ENCODE measurements at regions not wholly inside any gene's neighbourhood (a gene's known extent, or its start where the extent isn't known, plus 50 kb on each side); places are given as distances from the start of the nearest gene placed in this dataset.

GRCh38 chr5:31097851-31098250, 95.6 kb upstream of the CDH6 start:
- H3K4me3 ChIP-seq: no peak overlapping the region
- H3K9me3 ChIP-seq: no peaks in the 10 kb centered on the region
- TF ChIP-seq, protein P1, sequence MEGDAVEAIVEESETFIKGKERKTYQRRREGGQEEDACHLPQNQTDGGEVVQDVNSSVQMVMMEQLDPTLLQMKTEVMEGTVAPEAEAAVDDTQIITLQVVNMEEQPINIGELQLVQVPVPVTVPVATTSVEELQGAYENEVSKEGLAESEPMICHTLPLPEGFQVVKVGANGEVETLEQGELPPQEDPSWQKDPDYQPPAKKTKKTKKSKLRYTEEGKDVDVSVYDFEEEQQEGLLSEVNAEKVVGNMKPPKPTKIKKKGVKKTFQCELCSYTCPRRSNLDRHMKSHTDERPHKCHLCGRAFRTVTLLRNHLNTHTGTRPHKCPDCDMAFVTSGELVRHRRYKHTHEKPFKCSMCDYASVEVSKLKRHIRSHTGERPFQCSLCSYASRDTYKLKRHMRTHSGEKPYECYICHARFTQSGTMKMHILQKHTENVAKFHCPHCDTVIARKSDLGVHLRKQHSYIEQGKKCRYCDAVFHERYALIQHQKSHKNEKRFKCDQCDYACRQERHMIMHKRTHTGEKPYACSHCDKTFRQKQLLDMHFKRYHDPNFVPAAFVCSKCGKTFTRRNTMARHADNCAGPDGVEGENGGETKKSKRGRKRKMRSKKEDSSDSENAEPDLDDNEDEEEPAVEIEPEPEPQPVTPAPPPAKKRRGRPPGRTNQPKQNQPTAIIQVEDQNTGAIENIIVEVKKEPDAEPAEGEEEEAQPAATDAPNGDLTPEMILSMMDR (IDR thresholded peaks at IDR 0.05): no peak
- H3K27ac ChIP-seq: no peak overlapping the region
- no peaks in the 10 kb centered on the region for H3K27me3 ChIP-seq
- no peak for DNase-seq (ENCODE audit: low spot score)
- H3K4me1 ChIP-seq: peaks cover 0 to 5% of the 10 kb centered on the region in 2 donors
- H3K36me3 ChIP-seq: no peaks in the 10 kb centered on the region

DNA sequence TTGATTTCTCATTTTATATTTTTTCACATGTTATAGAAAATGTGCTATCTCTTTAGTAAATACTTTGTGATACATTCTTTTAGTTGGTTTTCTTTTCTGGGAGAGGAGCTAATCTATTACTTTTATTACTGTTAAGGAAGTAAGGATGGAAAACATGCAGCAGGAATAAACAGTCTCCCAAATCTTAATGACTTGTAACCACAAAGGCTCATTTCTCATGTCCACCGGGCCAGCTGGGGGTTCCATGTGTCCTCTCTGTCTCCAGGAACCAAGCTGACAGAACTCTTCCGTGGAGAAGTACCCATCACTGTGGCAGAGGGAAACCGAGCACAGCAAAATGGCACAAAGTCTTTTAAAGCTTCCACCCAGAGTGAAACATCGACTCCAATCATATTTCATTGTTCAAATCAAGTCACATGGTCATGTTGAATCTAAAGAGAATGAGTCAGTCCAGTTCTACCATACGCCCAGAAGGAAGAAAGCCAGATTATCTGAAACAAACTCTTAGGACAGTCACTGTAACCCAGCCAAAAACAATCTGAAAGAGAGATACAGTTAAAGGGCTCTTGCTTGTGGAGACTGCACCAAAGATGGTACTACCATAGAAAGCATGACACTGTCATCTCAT, 97.1 kb upstream of the CDH6 start:
- H3K4me1 ChIP-seq: peaks cover 0 to 5% of the 10 kb centered on the region in 2 donors
- no peak overlapping the region for H3K27ac ChIP-seq
- H3K27me3 ChIP-seq: no peaks in the 10 kb centered on the region
- no peak for DNase-seq (ENCODE audit: low spot score)
- TF ChIP-seq, protein P1 (IDR thresholded peaks at IDR 0.05): no peak
- no peaks in the 10 kb centered on the region for H3K36me3 ChIP-seq
- H3K4me3 ChIP-seq: no peak overlapping the region
- H3K9me3 ChIP-seq: no peaks in the 10 kb centered on the region

DNA sequence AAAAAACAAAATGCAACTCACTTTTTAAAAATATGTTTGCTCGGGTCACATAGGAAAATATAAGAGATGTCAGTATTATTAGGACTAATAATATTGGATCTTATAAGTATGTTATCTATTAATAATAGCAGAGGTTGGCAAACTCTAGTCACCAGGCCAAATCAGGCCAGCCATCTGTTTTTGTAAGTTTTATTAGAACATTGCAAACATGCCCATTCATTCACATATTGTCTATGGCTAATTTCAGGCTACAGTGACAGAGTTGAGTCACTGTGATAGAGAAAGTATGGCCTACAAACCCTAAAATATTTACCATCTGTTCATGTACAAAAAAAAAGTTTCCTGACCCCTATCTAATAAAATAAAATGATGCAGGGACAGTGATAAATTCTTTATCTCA, 97.7 kb upstream of the CDH6 start:
- no peak overlapping the region for H3K4me3 ChIP-seq
- no peak for DNase-seq (ENCODE audit: low spot score)
- TF ChIP-seq, protein P1 (IDR thresholded peaks at IDR 0.05): no peak
- H3K27me3 ChIP-seq: no peaks in the 10 kb centered on the region
- H3K9me3 ChIP-seq: no peaks in the 10 kb centered on the region
- H3K27ac ChIP-seq: no peak overlapping the region
- no peaks in the 10 kb centered on the region for H3K36me3 ChIP-seq
- H3K4me1 ChIP-seq: peaks cover 0 to 5% of the 10 kb centered on the region in 2 donors

- H3K4me1 ChIP-seq: peaks cover 0 to 4% of the 10 kb centered on the region in 2 donors
- H3K27ac ChIP-seq: no peak overlapping the region
- H3K4me3 ChIP-seq: no peak overlapping the region
Observed at GRCh38 chr5:31091501-31091900, 102.0 kb upstream of the CDH6 start.

DNA sequence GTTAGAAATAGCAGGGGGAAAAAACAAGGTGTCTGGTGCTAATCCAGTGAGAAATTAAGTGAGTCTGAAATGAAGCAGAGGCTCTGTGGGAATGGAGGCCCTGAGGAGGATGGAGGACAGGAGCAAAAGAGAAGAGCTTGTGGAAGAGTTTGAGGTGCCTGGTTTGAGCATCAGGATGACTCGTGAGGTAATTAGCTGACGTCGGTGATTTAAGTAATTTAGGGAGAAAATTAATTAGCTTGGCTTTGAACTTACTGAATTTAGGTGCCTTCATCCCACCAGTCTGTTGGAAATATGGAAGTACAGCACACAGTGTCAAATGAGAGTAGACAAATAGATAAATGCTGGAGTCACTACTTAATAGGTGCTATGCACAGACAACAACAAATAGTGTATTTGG, 103.0 kb upstream of the CDH6 start:
- H3K36me3 ChIP-seq: no peaks in the 10 kb centered on the region
- DNase-seq (ENCODE audit: low spot score): no peak
- H3K9me3 ChIP-seq: no peaks in the 10 kb centered on the region
- H3K4me3 ChIP-seq: no peak overlapping the region
- H3K27me3 ChIP-seq: no peaks in the 10 kb centered on the region
- TF ChIP-seq, protein P1 (IDR thresholded peaks at IDR 0.05): no peak
- H3K4me1 ChIP-seq: no peaks in the 10 kb centered on the region
- no peak overlapping the region for H3K27ac ChIP-seq

More at GRCh38 chr5:31091501-31091900, 102.0 kb upstream of the CDH6 start:
- no peaks in the 10 kb centered on the region for H3K27me3 ChIP-seq
- TF ChIP-seq, protein P1 (IDR thresholded peaks at IDR 0.05): no peak
- no peaks in the 10 kb centered on the region for H3K9me3 ChIP-seq
- DNase-seq (ENCODE audit: low spot score): no peak
- H3K36me3 ChIP-seq: no peaks in the 10 kb centered on the region

- no peak overlapping the region for H3K4me3 ChIP-seq
- no peaks in the 10 kb centered on the region for H3K27me3 ChIP-seq
- H3K4me1 ChIP-seq: no peaks in the 10 kb centered on the region
- H3K27ac ChIP-seq: no peak overlapping the region
- no peak for DNase-seq (ENCODE audit: low spot score)
- no peaks in the 10 kb centered on the region for H3K36me3 ChIP-seq
- TF ChIP-seq, protein P1 (IDR thresholded peaks at IDR 0.05): no peak
- no peaks in the 10 kb centered on the region for H3K9me3 ChIP-seq
Observed at GRCh38 chr5:31086839-31087415, 106.6 kb upstream of the CDH6 start.
